Midbrain (tissue), 1 donor: ENCODE measurements at regions not wholly inside any gene's neighbourhood (a gene's known extent, or its start where the extent isn't known, plus 50 kb on each side); places are given as distances from the start of the nearest gene placed in this dataset.
A peak's percentile ranks its signal among the peaks of the same experiment; 100 is the strongest.
"Not testable (repeated sequence)": the region's sequence is repeated elsewhere in the genome, so short reads cannot be mapped to it uniquely, and the experiment has no call there.

Experiments
- DNase-seq: peaks from one replicate; lab custom pipeline; 2025; lab: John Stamatoyannopoulos, UW

GRCh38 chr20:52311209-52311794 lies 119.7 kb upstream of the ZFP64 start:
- no peak for DNase-seq

DNA sequence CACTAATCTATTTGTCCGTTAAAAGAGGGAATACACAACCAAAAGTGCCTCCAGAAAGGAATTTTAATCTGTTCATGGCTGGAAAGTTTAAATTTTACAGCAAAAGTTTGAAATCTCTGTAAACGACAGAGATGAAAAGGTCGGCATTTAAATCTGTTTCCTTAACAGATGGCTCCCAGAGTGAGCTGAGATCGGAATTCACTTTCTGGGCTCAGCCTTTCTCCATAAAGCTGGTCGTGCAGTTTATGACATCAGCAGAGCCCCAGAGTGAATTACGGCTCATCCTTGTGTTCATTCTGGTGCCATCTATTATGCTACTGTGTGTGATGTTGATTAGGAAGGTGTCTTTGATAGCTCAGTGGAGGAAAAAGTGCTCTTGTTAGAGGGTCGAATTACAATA lies 117.6 kb upstream of the ZFP64 start:
- DNase-seq: no peak

DNA sequence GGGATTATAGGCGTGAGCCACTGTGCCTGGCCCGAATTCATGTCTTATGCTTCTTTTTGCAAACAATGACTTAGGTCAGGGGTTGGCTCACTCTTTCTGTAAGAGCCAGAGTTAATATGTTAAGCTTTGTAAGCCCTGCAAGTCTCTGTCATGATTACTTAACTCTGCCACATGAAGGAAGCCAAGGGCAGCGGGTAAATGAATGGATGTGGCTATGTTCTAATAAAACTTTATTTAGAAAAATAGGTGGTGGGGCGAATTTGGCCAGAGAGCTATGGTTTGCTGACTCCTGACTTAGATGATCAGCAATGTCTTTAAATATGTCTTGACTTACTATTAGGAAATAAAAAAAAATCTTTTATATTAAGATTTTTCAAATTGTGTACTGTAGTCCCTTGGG lies 114.9 kb upstream of the ZFP64 start:
- no peak for DNase-seq

DNA sequence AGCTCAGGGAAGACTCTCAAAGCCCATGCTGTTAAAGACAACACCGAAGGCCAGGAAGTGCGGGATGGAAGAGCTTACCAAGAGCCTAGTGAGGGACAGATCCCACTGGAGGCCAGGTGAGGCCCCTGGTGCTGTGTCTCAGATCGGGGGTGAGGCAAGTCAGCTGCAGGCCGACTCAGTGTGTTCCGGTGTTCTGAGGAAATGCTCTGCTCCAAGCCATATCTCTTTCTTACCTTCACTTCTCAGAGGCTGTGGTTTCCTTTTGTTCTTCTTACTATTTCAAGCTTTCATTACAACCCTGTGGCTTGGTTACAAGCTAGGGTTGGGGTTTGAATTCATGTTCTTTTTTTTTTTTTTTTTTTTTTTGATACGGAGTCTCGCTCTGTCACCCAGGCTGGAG lies 114.3 kb upstream of the ZFP64 start:
- no peak for DNase-seq

GRCh38 chr20:52305024-52305645 lies 113.6 kb upstream of the ZFP64 start:
- no peak for DNase-seq

GRCh38 chr20:52303281-52303950 lies 111.8 kb upstream of the ZFP64 start:
- DNase-seq: no peak

DNA sequence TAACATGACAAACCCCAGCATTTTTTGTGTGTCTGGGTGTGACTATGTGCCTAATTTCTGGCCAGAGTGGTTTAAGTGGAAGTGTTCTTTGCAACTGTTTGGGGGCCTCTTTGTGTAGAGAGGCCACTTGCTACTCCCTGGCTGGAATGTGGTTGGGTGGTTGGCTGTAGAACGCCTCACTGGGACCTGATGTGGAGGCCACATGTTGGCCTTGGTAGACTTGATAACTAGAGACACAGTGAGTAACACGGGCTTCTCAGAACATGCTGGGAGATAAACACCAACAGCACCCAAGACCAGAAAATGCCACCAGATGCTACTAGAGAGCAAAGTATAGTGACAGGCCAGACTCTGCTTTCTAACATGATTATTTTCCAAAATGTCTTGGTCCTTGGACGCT lies 111.2 kb upstream of the ZFP64 start:
- no peak for DNase-seq

GRCh38 chr20:52302051-52302450 lies 110.5 kb upstream of the ZFP64 start:
- DNase-seq: not testable (repeated sequence)

GRCh38 chr20:52295556-52295955 lies 104.0 kb upstream of the ZFP64 start:
- no peak for DNase-seq

GRCh38 chr20:52294106-52294628 lies 102.6 kb upstream of the ZFP64 start:
- DNase-seq: no peak

GRCh38 chr20:52291109-52291508 lies 99.5 kb upstream of the ZFP64 start:
- no peak for DNase-seq

DNA sequence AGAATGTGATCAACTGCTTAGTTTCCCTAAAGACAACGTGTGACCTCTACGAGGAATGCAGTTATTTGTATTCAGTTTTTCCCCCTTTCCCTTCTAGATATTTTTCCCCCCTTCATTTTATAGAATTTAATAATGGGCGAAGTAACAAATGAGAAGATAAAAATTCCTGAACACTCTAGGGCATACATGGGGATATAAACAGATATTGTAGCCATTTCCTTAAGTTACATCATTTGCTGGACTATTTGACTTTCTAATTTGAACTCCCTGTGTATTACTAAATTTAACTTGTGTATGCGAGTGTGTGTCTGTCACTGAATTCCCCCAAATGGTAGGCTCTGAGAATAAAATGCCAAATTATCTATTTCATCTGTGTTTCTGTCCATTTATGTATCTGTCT lies 99.0 kb upstream of the ZFP64 start:
- no peak for DNase-seq

DNA sequence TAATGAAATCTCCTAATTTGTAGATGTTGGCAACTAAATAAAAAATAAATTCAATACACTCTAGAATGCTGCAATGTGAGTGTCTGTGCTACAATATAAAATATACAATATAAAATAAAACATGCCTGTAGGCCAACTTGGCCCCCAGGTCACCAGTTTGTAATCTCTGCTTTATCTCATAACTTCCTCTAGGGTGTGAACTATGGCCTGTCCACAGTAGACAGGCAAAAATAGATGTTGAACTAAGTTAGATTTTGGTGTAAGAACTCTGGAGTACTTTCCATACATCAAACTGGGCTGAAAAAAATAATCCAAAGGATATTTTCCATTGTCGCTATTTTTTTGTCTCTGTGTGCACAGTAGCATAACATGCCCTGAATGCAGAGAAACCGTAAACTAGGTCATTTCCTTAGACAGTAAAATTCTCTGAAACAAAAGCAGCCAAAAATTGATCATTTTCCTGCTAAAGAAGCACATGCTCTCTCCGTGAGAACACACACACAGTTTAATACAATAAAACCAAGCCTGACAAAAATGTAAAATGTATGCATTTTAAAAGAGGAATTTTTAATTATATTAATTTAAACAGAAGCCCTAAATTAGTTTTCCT lies 98.5 kb upstream of the ZFP64 start:
- DNase-seq: no peak

DNA sequence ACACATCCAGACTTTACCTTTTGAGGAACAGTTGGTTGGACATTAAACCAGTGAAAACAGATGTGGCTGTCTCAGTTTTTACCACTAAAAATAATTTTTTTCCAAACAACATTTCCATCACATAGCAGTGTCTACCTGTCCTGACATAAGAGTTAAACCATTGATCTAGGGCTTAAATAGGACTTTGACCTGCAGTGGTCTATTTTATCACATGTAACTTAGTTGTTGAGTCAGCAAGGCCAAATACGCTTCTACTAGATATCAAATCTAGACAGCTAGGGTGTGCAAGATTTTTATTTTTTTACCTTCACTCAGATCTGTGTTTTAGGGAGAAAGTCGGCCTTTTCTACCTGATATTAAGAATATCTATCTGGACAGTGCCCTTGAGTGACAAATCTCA lies 88.8 kb upstream of the ZFP64 start:
- no peak for DNase-seq

- DNase-seq: no peak
Observed at GRCh38 chr20:52279706-52280105, 88.1 kb upstream of the ZFP64 start.

GRCh38 chr20:52275181-52275691 lies 83.7 kb upstream of the ZFP64 start:
- peak; percentile 5 for DNase-seq

DNA sequence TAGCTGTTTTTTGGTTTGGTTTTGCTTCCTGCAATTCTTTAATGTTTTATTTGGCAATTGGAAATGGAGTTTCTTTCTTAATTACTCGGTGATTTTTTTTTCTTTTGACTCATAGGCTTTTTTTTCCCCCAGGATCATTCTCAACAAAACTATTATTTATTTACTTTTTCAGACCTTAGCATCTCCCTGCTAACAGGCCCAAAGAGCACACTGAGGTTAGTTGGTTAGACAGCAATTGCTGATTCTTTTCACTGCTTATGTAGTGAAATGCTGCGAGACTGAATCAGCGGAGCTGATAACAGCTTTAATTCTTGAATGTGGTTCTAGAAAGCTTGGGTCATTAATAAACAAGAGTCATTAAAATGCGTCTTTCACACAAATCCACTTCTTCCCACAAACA lies 79.1 kb upstream of the ZFP64 start:
- DNase-seq: no peak

- DNase-seq: no peak
Observed at GRCh38 chr20:52270001-52270606, 78.5 kb upstream of the ZFP64 start.

GRCh38 chr20:52269321-52269720 lies 77.7 kb upstream of the ZFP64 start:
- DNase-seq: no peak

DNA sequence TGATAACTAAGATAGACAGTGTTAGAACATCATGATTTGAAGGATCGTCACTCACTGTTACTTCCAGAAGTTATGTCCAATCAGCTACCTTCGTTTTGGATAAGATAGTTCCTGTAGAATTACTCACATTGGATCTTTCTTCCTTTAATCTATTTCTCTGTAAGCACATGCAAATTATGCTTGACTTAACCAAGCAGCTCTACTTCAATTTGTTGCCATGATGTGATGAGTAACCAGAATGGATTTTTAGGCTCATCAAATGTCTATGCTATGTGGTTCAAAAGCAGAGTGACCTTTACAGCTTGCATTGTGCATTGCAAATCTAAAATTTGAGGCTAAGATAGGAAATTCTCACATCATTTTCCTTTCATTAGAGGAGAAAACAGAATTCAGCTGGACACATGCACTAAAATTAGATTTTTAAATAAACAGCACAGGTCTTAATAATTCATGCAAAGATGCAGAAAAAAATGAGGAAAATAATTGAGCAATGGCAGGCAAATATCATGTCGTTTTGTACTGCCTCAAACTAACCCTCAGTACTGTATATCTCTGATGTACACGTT lies 76.7 kb upstream of the ZFP64 start:
- DNase-seq: no peak

GRCh38 chr20:52267418-52267817 lies 75.8 kb upstream of the ZFP64 start:
- DNase-seq: no peak

- no peak for DNase-seq
Observed at GRCh38 chr20:52263757-52264156, 72.2 kb upstream of the ZFP64 start.
